GM19043 (cell line): ENCODE measurements at regions not wholly inside any gene's neighbourhood (a gene's known extent, or its start where the extent isn't known, plus 50 kb on each side); places are given as distances from the start of the nearest gene placed in this dataset.
"Not testable (repeated sequence)": the region's sequence is repeated elsewhere in the genome, so short reads cannot be mapped to it uniquely, and the experiment has no call there.

Experiments used
- ATAC-seq: cut with Tn5 transposase; IDR thresholded peaks from one replicate; pipeline ENCODE4 v1.9.1; 2021; ENCODE audit warnings: low read depth; ENCODE audit not compliant: unreplicated experiment

DNA sequence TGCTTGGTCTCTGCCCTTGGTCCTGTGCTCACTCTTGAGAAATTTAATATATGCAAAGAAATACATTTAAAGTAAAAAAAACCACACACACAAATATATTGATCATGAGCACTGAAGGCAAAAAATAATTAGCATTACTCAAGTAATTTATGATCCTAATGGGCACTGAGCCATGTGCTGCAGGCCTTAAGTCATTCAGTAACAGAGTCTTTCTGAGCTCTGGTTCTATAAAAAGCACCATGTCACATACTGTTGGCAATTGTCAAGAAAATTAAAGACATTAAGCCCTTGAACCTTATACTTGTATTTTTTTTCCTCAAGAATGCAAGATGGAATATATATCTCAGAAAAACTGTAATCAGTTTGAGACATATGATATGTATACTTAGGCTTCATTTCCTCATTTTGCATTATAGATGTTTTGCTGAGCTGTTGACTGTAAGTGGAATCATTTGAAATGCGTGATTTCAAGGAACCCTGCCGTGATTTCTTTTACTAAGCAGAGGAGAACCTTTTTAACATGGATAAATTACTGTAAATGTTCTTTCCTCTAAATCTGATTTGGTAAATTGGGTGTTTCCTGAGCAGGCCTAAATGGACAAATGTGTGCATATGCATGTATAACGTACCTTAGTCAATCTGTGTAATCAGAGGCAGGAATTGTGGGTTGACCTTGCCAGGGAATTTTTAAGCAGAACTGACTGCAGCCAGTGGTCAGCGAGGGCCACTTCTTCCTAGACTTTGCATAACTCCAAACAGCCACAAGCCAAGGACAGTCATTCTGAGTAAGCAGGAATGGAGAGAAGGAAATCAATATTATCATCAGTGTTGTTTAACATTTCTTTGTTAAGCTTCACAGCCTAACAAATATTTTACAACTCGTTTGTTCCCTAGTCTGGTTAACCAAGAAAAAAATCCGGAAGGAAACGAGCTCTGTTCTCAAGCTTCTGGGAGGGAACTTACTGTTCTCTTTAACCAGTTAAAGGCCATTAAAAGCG is 191.5 kb upstream of the ATP5MC3 start:
- ATAC-seq = no peak

DNA sequence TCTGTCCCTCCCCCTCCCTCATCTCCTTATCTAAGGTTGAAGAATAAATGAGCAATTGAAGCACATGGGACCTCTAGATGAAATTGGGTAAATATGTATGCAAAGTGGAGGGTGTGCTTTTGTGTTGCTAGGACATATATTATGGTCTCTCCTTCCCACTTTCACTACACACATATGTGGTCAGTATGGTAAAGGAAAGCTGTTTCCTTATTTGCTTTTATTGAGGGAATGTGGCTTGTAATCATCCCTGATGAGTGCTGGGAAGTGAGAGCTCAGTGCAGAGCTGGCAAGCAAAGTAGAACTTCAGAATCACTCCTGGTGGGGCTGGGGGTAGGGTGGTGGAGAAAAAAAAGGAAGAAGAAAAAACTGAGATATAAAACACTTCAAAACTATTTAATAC is 189.9 kb upstream of the ATP5MC3 start:
- no peak for ATAC-seq

DNA sequence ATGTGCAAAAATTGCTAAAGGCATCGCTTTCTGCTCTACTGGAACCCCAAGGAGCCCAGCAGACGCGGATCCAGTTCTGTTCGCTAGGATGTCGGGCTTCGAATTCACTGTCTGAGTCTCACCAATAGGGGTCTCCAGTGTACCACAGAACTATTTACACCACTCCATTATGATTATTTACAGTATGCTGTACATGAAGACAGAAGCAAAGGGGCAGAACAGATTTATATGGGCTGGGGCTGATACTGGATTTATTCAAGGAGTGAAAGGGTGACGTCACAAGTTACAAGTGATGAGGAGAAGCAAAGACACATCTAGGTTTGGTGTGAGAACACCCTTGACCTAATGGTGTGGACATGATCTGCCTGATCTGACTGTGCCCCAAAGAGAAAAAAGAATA is 185.3 kb upstream of the ATP5MC3 start:
- peak; percentile 72 for ATAC-seq

- no peak for ATAC-seq
These were observed 182.2 kb upstream of the ATP5MC3 start for GRCh38 chr2:175363699-175364098.

DNA sequence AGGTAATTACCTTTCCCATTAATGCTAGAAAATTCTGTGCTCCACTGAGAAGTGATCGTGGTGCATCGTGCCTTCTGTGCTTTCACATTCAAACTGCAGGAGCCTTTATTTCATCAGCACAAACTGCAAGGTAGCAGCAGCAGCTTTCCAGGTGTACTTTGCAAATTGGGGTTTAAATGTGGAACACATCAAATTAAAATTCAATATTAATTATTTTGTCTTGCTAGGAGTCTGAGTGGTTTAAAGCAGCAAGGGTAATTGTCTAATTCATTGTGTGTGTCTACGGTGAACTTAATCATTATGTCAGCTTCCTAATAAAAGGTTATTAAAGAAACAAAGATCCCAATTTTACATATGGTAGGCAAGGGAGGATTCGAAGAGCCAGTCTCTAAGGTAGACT is 180.8 kb upstream of the ATP5MC3 start:
- ATAC-seq = no peak

DNA sequence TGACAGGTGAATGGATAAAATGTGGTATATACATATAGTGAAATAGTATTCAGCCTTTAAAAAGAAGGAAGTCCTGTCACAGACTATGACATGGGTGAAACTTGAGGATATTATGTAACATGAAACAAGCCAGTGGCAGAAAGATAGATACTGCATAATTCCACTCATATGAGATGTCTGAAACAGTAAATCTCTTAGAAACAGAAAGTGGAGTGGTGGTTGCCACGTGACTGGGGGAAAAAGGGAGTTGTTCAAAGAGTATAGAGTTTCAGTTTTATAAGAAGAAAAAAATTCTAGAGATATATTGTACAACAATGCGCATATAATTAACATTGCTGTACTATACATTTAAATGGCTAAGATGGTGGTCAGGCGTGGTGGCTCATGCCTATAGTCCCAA is 178.2 kb upstream of the ATP5MC3 start:
- ATAC-seq = no peak

DNA sequence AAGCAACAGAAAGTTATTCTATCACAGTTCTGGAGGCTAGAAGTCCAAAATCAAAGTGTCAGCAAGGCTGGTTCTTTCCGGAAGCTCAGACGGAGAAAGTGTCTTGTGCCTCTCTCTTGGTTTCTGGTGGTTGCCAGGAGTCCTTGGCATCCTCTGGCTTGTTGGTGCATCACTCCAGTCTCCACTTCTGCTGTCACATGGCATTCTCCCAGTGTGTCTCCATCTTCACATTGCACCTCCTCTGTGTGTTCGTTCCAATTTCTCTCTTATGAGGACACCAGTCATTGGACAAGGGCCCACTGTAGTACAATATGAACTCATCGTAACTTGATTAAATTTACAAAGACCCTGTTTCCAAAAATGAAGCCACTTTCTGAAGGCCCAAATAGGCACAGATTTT is 175.4 kb upstream of the ATP5MC3 start:
- no peak for ATAC-seq

- ATAC-seq = no peak
These were observed 173.7 kb upstream of the ATP5MC3 start for GRCh38 chr2:175355246-175355645.

- no peak for ATAC-seq
These were observed 171.8 kb upstream of the ATP5MC3 start for GRCh38 chr2:175353275-175353674.

DNA sequence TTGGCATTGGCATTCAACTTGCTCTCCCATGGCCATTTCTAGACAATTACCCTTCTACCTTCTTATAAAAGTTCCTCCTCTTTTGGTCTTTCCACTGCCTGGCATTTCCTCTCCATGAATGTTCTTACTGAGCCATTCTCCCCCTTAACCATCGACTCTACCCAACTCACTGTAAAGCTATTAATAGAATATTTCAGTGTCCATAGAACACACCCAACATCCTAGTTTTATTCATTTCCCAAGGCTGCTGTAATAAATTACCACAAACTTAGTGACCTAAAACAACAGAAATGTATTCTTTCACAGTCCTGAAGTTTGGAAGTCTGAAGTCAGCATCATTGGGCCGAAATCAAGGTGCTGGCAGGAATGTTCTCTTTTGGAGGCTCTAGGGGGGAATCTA is 170.0 kb upstream of the ATP5MC3 start:
- no peak for ATAC-seq

- no peak for ATAC-seq
These were observed 168.6 kb upstream of the ATP5MC3 start for GRCh38 chr2:175350105-175350504.

- ATAC-seq = no peak
These were observed 160.6 kb upstream of the ATP5MC3 start for GRCh38 chr2:175342085-175342484.

- ATAC-seq = no peak
These were observed 148.7 kb upstream of the ATP5MC3 start for GRCh38 chr2:175330195-175330594.

- no peak for ATAC-seq
These were observed 145.3 kb upstream of the ATP5MC3 start for GRCh38 chr2:175326801-175327200.

DNA sequence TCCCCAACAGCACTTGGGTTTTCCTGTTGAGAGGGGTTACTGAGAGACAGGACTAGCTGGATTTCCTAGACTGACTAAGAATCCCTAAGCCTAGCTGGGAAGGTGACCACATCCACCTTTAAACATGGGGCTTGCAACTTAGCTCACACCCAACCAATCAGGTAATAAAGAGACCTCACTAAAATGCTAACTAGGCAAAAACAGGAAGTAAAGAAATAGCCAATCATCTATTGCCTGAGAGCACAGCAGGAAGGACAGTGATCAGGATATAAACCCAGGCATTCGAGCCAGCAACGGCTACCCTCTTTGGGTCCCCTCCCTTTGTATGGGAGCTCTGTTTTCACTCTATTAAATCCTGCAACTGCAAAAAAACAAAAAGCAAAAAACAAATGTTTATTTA is 144.7 kb upstream of the ATP5MC3 start:
- not testable (repeated sequence) for ATAC-seq

DNA sequence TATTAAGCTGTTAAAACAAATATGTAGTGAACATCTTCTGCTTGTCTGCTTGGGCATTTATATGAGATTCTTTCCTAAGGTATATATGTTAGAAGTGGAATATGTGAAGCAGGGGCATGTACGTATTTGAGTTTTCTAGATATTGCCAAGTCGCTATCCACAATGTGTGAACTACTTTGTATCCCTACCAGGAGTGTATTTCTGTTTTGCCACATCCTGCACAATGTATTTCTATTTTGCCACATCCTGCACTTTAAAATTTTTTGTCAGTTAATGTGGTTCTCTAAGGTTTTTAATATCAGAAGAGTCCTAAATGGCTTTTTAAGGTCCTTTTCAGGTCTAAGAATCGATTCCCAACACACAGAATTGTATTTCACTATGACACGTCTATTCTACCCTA is 141.7 kb upstream of the ATP5MC3 start:
- no peak for ATAC-seq

DNA sequence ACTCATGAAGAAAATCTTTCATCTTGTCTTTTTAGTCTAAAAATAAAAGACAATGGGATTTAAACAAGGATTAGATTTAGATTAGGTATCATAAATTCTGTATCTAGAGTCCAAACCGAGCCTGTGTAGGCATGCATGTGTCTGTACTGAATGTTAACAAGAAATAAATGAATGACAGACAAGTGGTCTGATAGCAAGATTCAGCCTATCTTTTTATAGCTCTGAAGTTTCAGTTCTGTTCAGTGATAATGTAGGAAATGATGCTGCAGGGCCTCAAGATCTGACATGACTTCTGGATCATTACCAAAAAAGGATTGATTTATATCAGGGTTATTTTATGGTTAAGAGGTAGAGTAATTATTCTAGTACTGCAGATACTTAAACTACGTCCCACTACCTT is 137.0 kb upstream of the ATP5MC3 start:
- peak; percentile 55 for ATAC-seq

- ATAC-seq = no peak
These were observed 136.2 kb upstream of the ATP5MC3 start for GRCh38 chr2:175317751-175318150.

- ATAC-seq = no peak
These were observed 130.6 kb upstream of the ATP5MC3 start for GRCh38 chr2:175312137-175312536.

DNA sequence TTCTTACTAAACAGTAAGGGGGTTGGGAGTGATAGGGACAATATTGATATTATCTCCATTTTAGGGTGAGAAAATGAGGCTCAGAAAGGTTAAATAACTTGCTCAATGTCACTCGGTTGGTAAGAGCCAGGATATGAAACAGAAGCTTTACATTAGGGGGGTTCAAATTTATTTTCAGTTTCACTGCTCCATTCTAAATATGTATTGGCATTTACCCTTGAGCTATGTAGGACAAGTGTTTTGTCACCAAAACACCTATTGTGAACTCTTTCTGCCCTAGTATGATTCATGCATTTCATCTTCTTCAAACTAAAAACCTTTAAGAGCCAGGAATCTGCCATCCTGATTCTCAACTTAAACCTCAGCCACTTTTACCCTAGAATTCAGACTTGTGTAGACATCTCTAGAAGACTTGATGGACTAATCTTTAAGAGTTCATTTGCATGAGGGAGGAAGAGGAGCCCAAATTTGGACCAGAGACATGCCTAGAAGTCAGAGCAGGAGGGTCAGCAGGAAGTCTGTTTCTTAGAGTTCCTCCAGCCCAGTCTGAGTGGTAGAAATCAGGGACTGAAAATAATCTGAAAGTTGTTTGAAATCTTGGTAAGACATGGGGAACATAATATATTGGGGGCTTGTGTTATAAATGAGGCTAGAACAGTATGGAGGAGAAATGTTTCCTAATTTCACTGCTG is 129.4 kb upstream of the ATP5MC3 start:
- ATAC-seq = no peak

DNA sequence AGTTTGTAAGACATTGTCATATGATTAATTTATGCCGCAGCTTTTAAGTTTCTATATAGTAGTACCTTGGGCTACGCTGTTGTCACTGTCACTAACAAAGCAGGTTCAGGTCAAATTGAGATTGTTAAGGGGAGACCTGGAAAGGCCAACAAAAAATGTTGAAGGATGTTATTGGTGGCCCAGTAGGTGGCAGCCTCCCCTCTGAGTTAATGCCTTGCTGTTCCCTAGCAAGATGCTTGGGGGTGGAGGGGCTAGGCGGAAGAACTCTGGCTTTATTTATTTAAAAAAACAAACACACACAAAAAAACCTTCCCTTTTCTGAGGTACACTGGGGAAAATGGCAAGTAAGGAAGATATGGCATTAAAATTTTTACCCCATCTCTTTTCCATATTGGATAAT is 128.3 kb upstream of the ATP5MC3 start:
- ATAC-seq = no peak

DNA sequence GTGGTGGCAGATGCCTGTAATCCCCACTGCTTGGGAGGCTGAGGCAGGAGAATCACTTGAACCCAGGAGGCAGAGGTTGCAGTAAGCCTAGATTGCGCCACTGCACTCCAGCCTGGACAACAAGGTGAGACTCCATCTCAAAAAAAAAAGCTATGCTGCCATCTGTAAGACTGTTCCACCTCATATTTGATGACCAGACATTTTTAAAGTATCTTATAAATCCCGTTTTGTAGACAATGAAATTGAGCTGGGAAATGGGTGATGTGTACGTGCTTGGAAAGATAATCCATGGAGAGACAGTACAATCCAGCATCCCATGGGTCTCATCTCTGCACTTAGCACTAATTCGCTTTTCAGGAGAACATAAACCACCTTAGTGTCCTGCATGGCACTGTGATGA is 126.5 kb upstream of the ATP5MC3 start:
- no peak for ATAC-seq
